IPS-15b (cell line): ENCODE measurements at regions not wholly inside any gene's neighbourhood (a gene's known extent, or its start where the extent isn't known, plus 50 kb on each side); places are given as distances from the start of the nearest gene placed in this dataset.

Source experiments
- H3K27me3 ChIP-seq: one replicate; pipeline ENCODE4 v1.6.1; 2013; ENCODE audit warnings: low read length; ENCODE audit not compliant: control insufficient read depth, insufficient read depth
- H3K36me3 ChIP-seq: one replicate; pipeline ENCODE4 v1.6.1; 2013; ENCODE audit warnings: low read length; ENCODE audit not compliant: control insufficient read depth, insufficient read depth
- H3K4me1 ChIP-seq: one replicate; pipeline ENCODE4 v1.6.1; 2013; ENCODE audit warnings: mild to moderate bottlenecking, low read length; ENCODE audit not compliant: control insufficient read depth, insufficient read depth
- H3K4me3 ChIP-seq: one replicate; pipeline ENCODE4 v1.5.1; 2013; ENCODE audit warnings: low read depth, low read length
- H3K9ac ChIP-seq: one replicate; pipeline ENCODE4 v1.6.1; 2013; ENCODE audit warnings: low read depth, mild to moderate bottlenecking, low read length
- H3K9me3 ChIP-seq: one replicate; pipeline ENCODE4 v1.6.1; 2013; ENCODE audit warnings: mild to moderate bottlenecking, low read length; ENCODE audit not compliant: control insufficient read depth, insufficient read depth

DNA sequence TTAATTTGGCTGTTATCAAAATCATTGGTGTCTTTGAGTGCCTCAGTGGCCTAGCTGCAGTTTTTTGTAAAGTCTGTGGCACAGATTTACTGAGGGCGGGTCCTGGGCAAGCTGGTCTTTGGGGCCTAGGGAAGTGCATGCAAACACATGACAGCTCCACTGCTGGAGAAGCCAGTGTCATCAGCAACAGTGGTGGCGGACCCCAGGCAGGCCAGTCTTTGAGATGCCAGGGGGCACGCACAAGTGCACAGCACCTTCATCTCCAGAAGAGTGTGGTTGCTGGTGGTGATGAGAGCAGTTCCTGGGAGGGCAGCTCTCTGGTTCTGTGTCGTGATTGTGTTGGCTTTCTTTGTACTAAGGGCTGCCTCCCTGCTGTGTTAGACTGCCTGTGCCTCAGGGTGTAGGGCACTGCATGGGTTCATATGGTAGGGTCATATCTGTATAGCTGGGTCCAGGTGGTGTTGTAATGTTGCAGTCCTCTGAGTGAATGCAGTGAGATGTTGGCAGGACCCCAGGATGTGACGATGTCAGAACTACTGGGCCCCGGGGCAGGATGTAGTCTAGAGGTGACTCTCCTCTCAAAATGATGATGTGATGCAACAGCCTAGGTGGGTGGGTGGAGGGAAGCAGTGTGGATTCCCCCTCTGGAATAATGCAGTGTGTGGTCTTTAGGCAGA, 646.7 kb upstream of the CDH2 start:
- H3K9ac ChIP-seq = no peak overlapping the region
- H3K27me3 ChIP-seq = no peaks in the 10 kb centered on the region
- no peaks in the 10 kb centered on the region for H3K9me3 ChIP-seq

DNA sequence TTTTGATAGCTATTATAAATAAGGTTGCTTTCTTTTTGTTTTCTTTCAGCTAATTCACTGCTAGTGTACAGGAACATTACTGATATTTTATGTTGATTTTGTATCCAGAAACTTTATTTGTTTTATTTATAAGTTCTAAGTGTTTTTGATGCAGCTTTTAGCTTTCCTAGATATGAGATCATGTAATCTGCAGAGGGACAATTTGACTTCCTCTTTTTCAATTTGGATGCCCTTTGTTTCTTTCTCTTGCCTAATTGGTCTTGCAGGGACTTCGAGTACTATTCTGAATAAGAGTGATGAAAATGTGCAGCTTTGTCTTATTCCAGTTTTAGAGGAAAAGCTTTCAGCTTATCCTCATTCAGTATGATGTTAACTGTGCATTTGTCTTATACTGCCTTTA, 643.4 kb upstream of the CDH2 start:
- H3K36me3 ChIP-seq = no peaks in the 10 kb centered on the region
- H3K4me1 ChIP-seq = no peaks in the 10 kb centered on the region
- H3K9me3 ChIP-seq = no peaks in the 10 kb centered on the region
- no peak overlapping the region for H3K9ac ChIP-seq
- H3K4me3 ChIP-seq = no peak overlapping the region
- no peaks in the 10 kb centered on the region for H3K27me3 ChIP-seq

More for the DNA sequence above, 646.7 kb upstream of the CDH2 start:
- H3K4me3 ChIP-seq = no peak overlapping the region
- H3K4me1 ChIP-seq = peaks cover 4% of the 10 kb centered on the region
- H3K36me3 ChIP-seq = no peaks in the 10 kb centered on the region

DNA sequence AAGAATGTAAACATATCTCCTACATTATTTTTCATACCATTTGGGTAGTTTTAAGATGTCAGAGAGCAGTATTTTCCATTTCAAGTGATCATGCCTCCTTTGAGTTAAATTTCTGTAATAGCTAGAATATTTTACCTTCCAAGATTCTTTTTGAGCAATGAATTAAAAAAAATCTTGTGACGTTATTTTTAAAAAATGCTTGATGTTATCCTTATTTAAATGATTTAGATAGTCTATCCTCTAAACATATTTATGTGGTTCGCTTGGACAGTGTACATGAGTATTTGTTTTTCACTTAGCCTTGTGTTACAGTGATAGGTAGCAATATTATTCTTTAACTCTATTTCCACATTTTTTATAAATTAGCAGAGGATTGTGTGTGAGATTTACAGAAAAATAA, 639.2 kb upstream of the CDH2 start:
- Histone ChIP-seq H3K27me3 (no peaks in the 10 kb centered on the region), H3K4me3 (no peak overlapping the region), H3K4me1 (no peaks in the 10 kb centered on the region), H3K9me3 (no peaks in the 10 kb centered on the region), H3K36me3 (no peaks in the 10 kb centered on the region), H3K9ac (no peak overlapping the region)

DNA sequence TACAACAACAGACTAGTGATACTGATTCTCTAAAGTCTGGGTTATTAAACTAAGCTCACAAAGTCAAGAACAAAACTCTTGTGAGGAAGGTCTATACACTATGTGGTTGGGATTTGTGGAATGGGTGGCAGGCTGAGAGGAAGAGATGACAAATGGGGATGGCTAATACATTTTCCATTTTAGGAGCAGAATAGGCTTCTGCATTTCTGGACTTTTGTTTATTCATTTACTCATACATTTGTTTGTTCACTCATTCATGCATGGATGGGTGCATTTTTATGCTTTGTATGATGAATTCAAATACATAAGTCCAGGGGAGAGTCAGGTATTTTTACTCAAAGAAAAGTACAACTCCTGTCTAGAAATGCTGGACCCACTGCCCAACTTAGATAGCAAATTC, 637.4 kb upstream of the CDH2 start:
- H3K27me3 ChIP-seq = no peaks in the 10 kb centered on the region
- H3K9me3 ChIP-seq = peaks cover 2% of the 10 kb centered on the region
- H3K9ac ChIP-seq = no peak overlapping the region
- H3K36me3 ChIP-seq = no peaks in the 10 kb centered on the region
- no peak overlapping the region for H3K4me3 ChIP-seq
- H3K4me1 ChIP-seq = no peaks in the 10 kb centered on the region

DNA sequence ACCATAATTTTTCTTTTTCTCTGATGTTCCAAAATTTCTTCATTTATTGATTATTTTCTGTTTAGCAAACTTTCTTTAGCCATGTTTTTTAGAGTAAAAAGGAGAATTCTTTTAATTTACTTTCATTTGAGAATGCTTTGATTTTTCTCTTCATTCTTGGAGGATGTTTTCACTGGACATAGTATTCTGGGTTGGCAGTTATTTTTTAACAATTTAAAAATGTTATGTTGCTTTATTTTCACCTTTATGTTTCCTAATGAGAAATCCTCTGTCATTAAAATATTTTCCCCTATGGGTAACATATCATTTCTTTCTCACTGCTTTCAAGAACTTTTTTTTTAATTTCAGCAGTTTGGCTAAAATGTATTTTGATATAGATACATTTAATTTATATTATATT, 631.4 kb upstream of the CDH2 start:
- Histone ChIP-seq H3K4me3 (no peak overlapping the region), H3K36me3 (no peaks in the 10 kb centered on the region), H3K9me3 (peaks cover 3% of the 10 kb centered on the region), H3K27me3 (no peaks in the 10 kb centered on the region), H3K9ac (no peak overlapping the region), H3K4me1 (no peaks in the 10 kb centered on the region)

DNA sequence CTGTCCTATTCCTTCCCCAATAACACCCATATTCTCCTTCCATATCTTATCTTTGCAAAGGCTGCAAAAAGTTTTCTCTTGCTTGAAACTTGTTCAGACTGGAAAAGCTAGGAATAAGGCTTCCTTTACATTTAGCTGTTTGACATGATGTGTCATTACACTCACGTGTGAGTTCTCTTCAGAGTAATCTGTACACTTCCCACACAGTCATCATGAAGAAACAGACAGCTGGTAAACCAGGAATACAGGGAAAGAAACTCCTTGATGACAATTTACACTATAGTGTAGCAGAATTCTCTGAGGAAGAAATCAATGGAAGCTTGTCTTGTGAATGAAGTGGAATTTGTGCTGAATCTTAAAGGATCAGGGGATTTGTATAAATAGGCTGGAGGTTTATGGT, 628.6 kb upstream of the CDH2 start:
- Histone ChIP-seq H3K4me3 (no peak overlapping the region), H3K36me3 (no peaks in the 10 kb centered on the region), H3K9me3 (peaks cover 3% of the 10 kb centered on the region), H3K27me3 (no peaks in the 10 kb centered on the region), H3K4me1 (no peaks in the 10 kb centered on the region), H3K9ac (no peak overlapping the region)

DNA sequence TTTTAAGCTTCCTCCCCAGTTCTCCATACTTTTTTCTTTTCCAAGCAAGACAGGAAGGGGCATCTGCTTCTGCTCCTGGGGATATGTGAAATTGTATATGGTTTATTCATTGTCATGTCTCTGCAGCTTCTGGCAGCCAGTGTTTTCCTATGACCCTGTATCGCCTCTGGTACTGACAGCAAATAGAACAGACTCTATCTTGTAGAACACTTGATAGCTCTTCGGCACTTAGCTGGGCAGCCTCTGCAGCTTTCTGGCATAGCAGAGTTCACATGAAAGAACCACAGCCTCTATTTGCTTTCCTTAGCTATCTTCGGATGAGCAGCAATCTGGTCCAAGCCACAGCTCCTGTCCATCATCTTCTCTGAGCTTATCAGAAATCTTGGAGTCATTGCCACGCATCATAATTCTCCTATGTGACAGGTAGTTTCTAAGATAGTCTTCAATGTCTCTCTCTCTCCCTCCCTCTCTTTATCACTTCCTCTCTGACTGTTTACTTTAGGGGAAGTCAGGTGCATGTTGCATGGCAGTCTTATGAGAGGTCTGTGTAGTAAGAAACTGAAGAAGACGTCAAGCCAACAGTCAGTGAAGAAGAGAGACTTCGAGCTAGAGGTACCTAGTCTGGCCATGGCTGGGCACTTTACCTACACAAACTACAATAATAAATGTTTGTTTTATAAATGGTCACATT, 627.7 kb upstream of the CDH2 start:
- no peaks in the 10 kb centered on the region for H3K4me1 ChIP-seq
- peaks cover 3% of the 10 kb centered on the region for H3K9me3 ChIP-seq

DNA sequence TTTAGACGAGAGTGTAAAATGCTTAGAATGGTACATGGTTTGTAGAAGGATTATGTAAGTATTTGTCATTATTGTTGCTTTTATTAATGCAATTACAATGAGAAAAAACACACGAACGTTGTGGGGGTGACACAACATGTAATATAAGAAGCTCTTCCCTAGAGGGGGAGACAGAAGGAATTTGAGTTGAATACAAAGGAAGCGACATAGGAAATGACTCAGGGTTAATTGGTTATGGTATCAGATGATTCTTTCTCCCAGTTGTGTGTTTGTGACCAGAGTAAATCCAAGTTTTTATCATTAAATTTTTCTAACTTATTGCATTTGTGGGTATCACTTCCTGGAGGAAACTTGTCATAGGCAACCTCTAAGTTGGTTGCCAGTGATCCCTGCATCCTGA, 625.6 kb upstream of the CDH2 start:
- Histone ChIP-seq H3K9ac (no peak overlapping the region), H3K4me3 (no peak overlapping the region)

More for the DNA sequence above, 627.7 kb upstream of the CDH2 start:
- H3K9ac ChIP-seq = no peak overlapping the region
- no peaks in the 10 kb centered on the region for H3K27me3 ChIP-seq
- H3K36me3 ChIP-seq = no peaks in the 10 kb centered on the region
- H3K4me3 ChIP-seq = no peak overlapping the region

DNA sequence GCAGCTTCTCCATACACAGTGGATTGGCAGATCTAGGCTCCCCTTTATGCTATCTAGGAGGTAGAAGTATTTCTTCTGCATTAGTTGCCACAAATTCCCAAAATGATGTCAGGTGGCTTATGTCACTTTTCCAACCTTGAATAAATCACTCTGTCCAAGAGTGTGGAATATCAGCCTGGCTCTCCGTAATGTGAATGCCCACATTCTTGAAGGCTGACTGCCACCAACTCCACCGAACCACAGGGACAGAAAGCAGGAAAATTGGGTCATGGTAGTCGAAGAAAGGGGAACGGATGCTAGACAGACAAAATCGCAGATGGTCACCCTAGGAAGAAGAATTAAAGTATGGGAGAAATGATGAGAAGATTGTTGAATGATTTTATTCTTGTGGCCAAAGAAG, 624.9 kb upstream of the CDH2 start:
- Histone ChIP-seq H3K9ac (no peak overlapping the region), H3K9me3 (no peaks in the 10 kb centered on the region), H3K4me3 (no peak overlapping the region), H3K36me3 (no peaks in the 10 kb centered on the region), H3K27me3 (no peaks in the 10 kb centered on the region), H3K4me1 (no peaks in the 10 kb centered on the region)

More for the DNA sequence above, 625.6 kb upstream of the CDH2 start:
- no peaks in the 10 kb centered on the region for H3K4me1 ChIP-seq
- H3K36me3 ChIP-seq = no peaks in the 10 kb centered on the region
- H3K27me3 ChIP-seq = no peaks in the 10 kb centered on the region
- H3K9me3 ChIP-seq = no peaks in the 10 kb centered on the region

DNA sequence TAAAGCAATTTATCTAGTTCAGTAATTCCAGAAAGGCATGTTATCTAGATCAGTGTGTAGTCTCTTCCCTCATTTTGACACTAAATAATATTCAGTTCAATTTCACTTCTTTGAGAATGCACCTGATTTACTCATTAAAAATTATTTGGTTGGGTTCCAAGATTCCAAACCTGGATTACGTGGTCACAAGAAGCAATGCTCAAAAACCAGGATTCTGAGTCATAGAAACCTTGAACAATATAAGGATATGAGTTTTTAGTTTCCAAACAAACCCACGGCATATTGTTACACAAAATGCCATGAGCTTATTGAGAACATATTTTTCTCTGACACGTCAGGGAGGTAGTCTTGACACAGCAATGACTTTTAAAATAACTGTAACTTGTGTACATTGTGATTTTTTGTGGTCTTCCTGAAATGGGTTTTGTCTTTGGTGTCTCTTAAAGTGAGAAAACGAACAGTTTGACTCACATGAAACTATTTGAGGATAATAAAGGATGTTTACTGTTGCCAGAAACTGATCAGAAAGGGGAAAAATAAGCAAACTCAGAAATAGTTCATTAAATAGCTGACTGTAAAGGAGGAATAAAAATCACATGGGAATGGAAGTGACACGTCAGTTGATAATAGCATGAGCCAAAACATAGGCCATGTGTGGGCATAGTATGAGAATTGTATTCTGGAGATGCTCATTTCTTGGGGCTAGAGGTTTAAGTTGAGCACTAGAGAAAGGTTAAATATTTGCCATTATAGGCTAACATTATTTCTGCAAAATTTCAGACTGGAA, 617.7 kb upstream of the CDH2 start:
- H3K4me1 ChIP-seq = no peaks in the 10 kb centered on the region
- H3K36me3 ChIP-seq = no peaks in the 10 kb centered on the region
- no peak overlapping the region for H3K9ac ChIP-seq
- no peak overlapping the region for H3K4me3 ChIP-seq
- H3K27me3 ChIP-seq = no peaks in the 10 kb centered on the region
- H3K9me3 ChIP-seq = no peaks in the 10 kb centered on the region

DNA sequence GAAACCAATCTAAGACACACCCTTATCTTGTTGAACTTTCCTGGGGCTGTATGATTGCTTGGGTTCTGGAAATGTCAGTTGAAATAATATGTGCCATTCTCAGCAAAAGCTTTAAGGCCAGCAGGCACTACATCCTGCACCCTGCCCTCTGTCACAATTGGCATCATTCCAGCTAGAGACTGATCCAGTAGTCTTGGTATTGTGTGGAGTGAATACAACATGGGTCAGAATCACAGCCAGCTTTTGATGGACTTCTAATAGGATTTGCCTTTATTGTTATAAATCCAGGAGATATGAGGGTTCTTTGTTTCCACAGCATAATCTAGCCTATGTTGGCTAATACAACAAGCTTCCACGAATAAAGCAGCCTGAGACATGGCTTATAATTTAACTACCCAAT, 617.0 kb upstream of the CDH2 start:
- H3K27me3 ChIP-seq = no peaks in the 10 kb centered on the region
- H3K4me1 ChIP-seq = no peaks in the 10 kb centered on the region
- H3K36me3 ChIP-seq = no peaks in the 10 kb centered on the region
- H3K9me3 ChIP-seq = no peaks in the 10 kb centered on the region
- H3K9ac ChIP-seq = no peak overlapping the region
- H3K4me3 ChIP-seq = no peak overlapping the region
